CD4-positive, alpha-beta T cell (primary cell): ENCODE measurements at regions not wholly inside any gene's neighbourhood (a gene's known extent, or its start where the extent isn't known, plus 50 kb on each side); places are given as distances from the start of the nearest gene placed in this dataset.

Experiments
- ATAC-seq: fragments of 200-7000 bp; cut with Tn5 transposase; one replicate; pipeline ENCODE4 v1.10.0; 2022; ENCODE audit warnings: mild to moderate bottlenecking; ENCODE audit not compliant: poor library complexity
- CTCF ChIA-PET: fragments of 350-600 bp; sonication (Branson Sonifier 250); formaldehyde crosslinking; loops from one replicate; lab custom pipeline; 2021; ENCODE audit warnings: antibody characterized with exemption, inconsistent platforms; lab: Charles Lee
- POLR2A ChIA-PET: fragments of 350-600 bp; sonication (Branson Sonifier 250); formaldehyde crosslinking; loops from one replicate; lab custom pipeline; 2021; ENCODE audit warnings: antibody characterized with exemption, inconsistent platforms; lab: Charles Lee
- DNase-seq, 14 experiments: peaks; one replicate each; pipeline ENCODE4 v3.0.0-alpha.2; 2013 to 2020; ENCODE audit warnings: mixed read lengths in 2 of 14
- H3K27ac ChIP-seq, 2 donors: one replicate each; pipeline versions ENCODE4 v1.5.1 to v1.7.0; 2013; ENCODE audit warnings: low read length in 2 of 2, low read depth in 1 of 2, mild to moderate bottlenecking in 1 of 2
- H3K27me3 ChIP-seq, 2 experiments: 1 replicate in 1 of 2; 2 replicates in 1 of 2; pipeline versions ENCODE4 v1.6.1 to v1.7.0; 2013; ENCODE audit warnings: low read length in 2 of 2, control low read depth in 1 of 2, mild to moderate bottlenecking in 1 of 2, moderate library complexity in 1 of 2; ENCODE audit not compliant: insufficient read depth in 2 of 2, control insufficient read depth in 1 of 2
- H3K36me3 ChIP-seq: one replicate; pipeline ENCODE4 v1.6.1; 2013; ENCODE audit warnings: low read length, control low read depth; ENCODE audit not compliant: insufficient read depth
- H3K4me1 ChIP-seq: one replicate; pipeline ENCODE4 v1.6.1; 2013; ENCODE audit warnings: low read length, control low read depth; ENCODE audit not compliant: insufficient read depth
- H3K4me3 ChIP-seq: one replicate; pipeline ENCODE4 v1.5.1; 2013; ENCODE audit warnings: mild to moderate bottlenecking, low read length, moderate library complexity
- H3K9me3 ChIP-seq, 2 experiments: 1 replicate in 1 of 2; 2 replicates in 1 of 2; pipeline versions ENCODE4 v1.6.1 to v1.7.0; 2013; ENCODE audit warnings: low read length in 2 of 2, mild to moderate bottlenecking in 2 of 2, control low read depth in 1 of 2, moderate library complexity in 1 of 2; ENCODE audit not compliant: control insufficient read depth in 1 of 2, insufficient read depth in 1 of 2
- H3K27ac Mint-ChIP-seq: one replicate; pipeline ENCODE4 v1.8.0; 2020; ENCODE audit warnings: mixed read lengths
- H3K27me3 Mint-ChIP-seq: one replicate; pipeline ENCODE4 v1.8.0; 2021; ENCODE audit warnings: mixed read lengths
- H3K36me3 Mint-ChIP-seq: one replicate; pipeline ENCODE4 v1.8.0; 2021; ENCODE audit warnings: low read depth, mixed read lengths
- H3K4me1 Mint-ChIP-seq: one replicate; pipeline ENCODE4 v1.8.0; 2021; ENCODE audit warnings: low read depth, mixed read lengths
- H3K4me3 Mint-ChIP-seq: one replicate; pipeline ENCODE4 v1.8.0; 2020; ENCODE audit warnings: mild to moderate bottlenecking, mixed read lengths
- H3K9me3 Mint-ChIP-seq: one replicate; pipeline ENCODE4 v1.8.0; 2020; ENCODE audit warnings: mixed read lengths
- CTCF ChIP-seq: fragments of 200-600 bp; IDR thresholded peaks from one replicate; pipeline ENCODE4 v1.8.0; 2022; ENCODE audit warnings: antibody characterized with exemption, mild to moderate bottlenecking
- intact Hi-C, 2 experiments: fragments of 100-400 bp; cut with DNase I in 1 of 2; cut with micrococcal nuclease in 1 of 2; formaldehyde crosslinking; loops; one replicate each; pipeline versions ENCODE4 v1.15.1 to v1.9.0; 2023 to 2025; cut with DNase I, micrococcal nuclease

DNA sequence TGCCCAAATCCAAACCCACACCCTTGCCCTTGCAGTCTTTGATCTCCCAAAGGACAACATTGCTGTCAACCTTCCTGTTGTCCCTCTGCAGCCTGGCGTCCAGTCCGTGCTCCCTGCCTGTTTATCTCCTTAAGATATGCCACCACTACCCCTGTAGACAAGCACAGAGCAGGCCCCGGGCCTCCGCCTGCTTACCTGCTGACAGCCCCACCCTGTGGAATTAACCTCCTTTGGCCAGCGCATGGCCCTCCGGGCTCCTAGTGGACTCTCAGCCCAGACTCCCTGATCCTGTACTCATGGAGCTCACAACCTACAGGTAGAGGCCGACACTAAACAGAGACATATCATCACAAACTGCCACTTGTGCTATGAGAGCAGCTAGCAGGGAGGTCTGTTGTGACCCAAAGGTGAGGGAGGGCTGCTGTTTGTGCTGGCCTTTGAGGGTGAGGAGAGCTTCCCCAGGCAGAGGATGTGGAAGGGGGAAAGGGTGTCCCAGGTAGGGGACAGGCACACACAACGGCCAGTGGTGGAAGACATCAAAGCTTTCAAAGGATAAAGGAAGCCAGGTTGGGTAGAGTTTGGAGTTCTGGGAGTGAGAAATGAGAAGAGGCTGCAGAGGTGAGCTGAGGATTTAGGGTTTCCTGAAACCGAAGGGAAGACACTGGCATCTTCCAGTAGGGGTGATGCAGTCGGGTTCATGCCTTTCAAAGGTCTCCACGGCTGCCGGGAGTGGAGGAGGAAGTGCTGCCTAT lies 174.5 kb upstream of the ZMIZ1 start:
- intact Hi-C loops: no loop called here
- CTCF ChIA-PET: no interaction called here
- H3K27ac Mint-ChIP-seq: no peak overlapping the region

DNA sequence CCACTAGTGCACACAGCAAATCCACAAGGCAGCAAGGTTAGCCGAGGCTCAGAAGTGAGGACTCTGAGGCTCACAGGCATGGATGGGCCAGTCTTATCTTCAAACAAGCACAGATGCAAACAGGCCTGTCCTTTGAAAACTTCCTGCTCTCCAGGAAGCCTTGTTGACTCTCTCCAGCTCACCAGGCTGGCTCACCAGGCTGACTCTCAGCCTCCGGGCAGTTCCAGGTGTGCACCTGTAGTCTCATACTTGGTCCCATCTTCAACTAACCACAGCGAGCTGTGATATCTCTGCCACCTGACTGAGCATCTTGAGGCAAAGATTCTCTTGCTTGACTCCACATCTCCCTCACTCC lies 173.9 kb upstream of the ZMIZ1 start:
- no peaks in the 10 kb centered on the region for H3K27me3 ChIP-seq
- no peak overlapping the region for H3K4me3 ChIP-seq
- no peak for TF ChIP-seq CTCF
- no peaks in the 10 kb centered on the region for H3K27me3 Mint-ChIP-seq
- H3K4me1 Mint-ChIP-seq: no peaks in the 10 kb centered on the region
- no peaks in the 10 kb centered on the region for H3K9me3 ChIP-seq
- no peak overlapping the region for H3K4me3 Mint-ChIP-seq
- ChIA-PET CTCF (no interaction called here), POLR2A (no interaction called here)
- H3K9me3 Mint-ChIP-seq: no peaks in the 10 kb centered on the region
- intact Hi-C loops: no loop called here
- no peaks in the 10 kb centered on the region for H3K36me3 ChIP-seq
- DNase-seq (no peak), ATAC-seq (no peak)
- H3K36me3 Mint-ChIP-seq: no peaks in the 10 kb centered on the region
- H3K27ac Mint-ChIP-seq: no peak overlapping the region
- no peak overlapping the region for H3K27ac ChIP-seq
- H3K4me1 ChIP-seq: no peaks in the 10 kb centered on the region

More for the DNA sequence above, 174.5 kb upstream of the ZMIZ1 start:
- Histone ChIP-seq H3K27ac (no peak overlapping the region), H3K4me3 (no peak overlapping the region), H3K27me3 (no peaks in the 10 kb centered on the region), H3K9me3 (no peaks in the 10 kb centered on the region), H3K4me1 (no peaks in the 10 kb centered on the region), H3K36me3 (no peaks in the 10 kb centered on the region)
- no peak for TF ChIP-seq CTCF
- Mint-ChIP-seq H3K4me3 (no peak overlapping the region), H3K36me3 (no peaks in the 10 kb centered on the region), H3K9me3 (no peaks in the 10 kb centered on the region), H3K4me1 (no peaks in the 10 kb centered on the region), H3K27me3 (no peaks in the 10 kb centered on the region)
- POLR2A ChIA-PET: no interaction called here
- ATAC-seq: no peak
- DNase-seq: no peak

DNA sequence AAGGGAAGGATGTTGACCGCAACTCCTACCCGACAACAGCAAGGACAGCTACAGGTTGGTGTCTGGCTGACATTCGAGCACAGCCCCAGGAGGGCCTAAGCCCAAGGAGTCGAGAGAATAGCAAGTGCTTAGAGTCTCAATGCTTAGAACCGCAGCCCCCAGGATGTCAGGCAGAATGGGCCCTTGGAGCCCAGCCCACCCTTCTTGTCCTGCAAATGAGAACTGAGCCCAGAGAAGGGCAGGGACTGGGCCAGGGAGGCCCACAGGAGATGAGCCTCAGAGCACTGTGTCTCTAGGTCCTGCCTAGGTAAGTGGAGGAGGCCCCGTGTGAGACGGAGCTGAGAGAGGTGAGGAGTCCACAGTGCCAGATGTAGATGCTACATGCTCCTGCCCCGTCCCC lies 173.3 kb upstream of the ZMIZ1 start:
- Mint-ChIP-seq H3K4me3 (no peak overlapping the region), H3K36me3 (no peaks in the 10 kb centered on the region), H3K27me3 (no peaks in the 10 kb centered on the region), H3K4me1 (no peaks in the 10 kb centered on the region), H3K9me3 (no peaks in the 10 kb centered on the region), H3K27ac (no peak overlapping the region)
- TF ChIP-seq CTCF: no peak
- Histone ChIP-seq H3K27ac (no peak overlapping the region), H3K4me1 (no peaks in the 10 kb centered on the region), H3K36me3 (no peaks in the 10 kb centered on the region), H3K9me3 (no peaks in the 10 kb centered on the region), H3K27me3 (no peaks in the 10 kb centered on the region), H3K4me3 (no peak overlapping the region)
- ChIA-PET CTCF (no interaction called here), POLR2A (no interaction called here)
- ATAC-seq: no peak
- DNase-seq: no peak
- intact Hi-C loops: no loop called here
